SK-N-SH treated with all-trans-retinoic acid at 6 μM for 48 hours (cell line): ENCODE measurements at regions not wholly inside any gene's neighbourhood (a gene's known extent, or its start where the extent isn't known, plus 50 kb on each side); places are given as distances from the start of the nearest gene placed in this dataset.

Experiments used
- ATAC-seq: fragments of 200-7000 bp; cut with Tn5 transposase; 3 replicates; pipeline ENCODE4 v1.9.1; 2020; ENCODE audit warnings: mild to moderate bottlenecking, moderate library complexity
- ARNTL ChIP-seq: fragments of 450-650 bp; formaldehyde crosslinking; IDR thresholded peaks from 2 replicates; pipeline ENCODE4 v1.5.0; 2020; ENCODE audit warnings: low read depth, mild to moderate bottlenecking, moderate library complexity, borderline replicate concordance
- BACH2 ChIP-seq: fragments of 250-450 bp; sonication (Bioruptor Pico); IDR thresholded peaks from 2 replicates; pipeline ENCODE4 v1.9.0; 2021; ENCODE audit warnings: mild to moderate bottlenecking, borderline replicate concordance
- ISL1 ChIP-seq: fragments of 250-450 bp; sonication (Bioruptor Pico); IDR thresholded peaks from 2 replicates; pipeline ENCODE4 v2.1.2; 2022; ENCODE audit warnings: mild to moderate bottlenecking, moderate library complexity
- TCF4 ChIP-seq: fragments of 250-450 bp; sonication (Bioruptor Pico); IDR thresholded peaks from 2 replicates; pipeline ENCODE4 v1.8.0; 2021; ENCODE audit warnings: mild to moderate bottlenecking, moderate library complexity, borderline replicate concordance
- TOX ChIP-seq: fragments of 250-450 bp; sonication (Bioruptor Pico); IDR thresholded peaks from 2 replicates; pipeline ENCODE4 v1.8.0; 2021; ENCODE audit warnings: mild to moderate bottlenecking, moderate library complexity, borderline replicate concordance
- ZC3H10 ChIP-seq: fragments of 250-450 bp; sonication (Bioruptor Pico); IDR thresholded peaks from 2 replicates; pipeline ENCODE4 v1.5.1; 2021; ENCODE audit warnings: mild to moderate bottlenecking, moderate library complexity
- ZFP3 ChIP-seq: fragments of 250-450 bp; sonication (Bioruptor Pico); IDR thresholded peaks from 2 replicates; pipeline ENCODE4 v1.5.0; 2020; ENCODE audit warnings: mild to moderate bottlenecking, moderate library complexity
- ZNF565 ChIP-seq: fragments of 450-650 bp; formaldehyde crosslinking; conservative IDR thresholded peaks from 2 replicates; pipeline ENCODE4 v1.5.0; 2020; ENCODE audit warnings: low read depth, mild to moderate bottlenecking, moderate library complexity
- ZNF70 ChIP-seq: fragments of 450-650 bp; formaldehyde crosslinking; IDR thresholded peaks from 2 replicates; pipeline ENCODE4 v1.5.0; 2020; ENCODE audit warnings: mild to moderate bottlenecking, moderate library complexity
- TF ChIP-seq, protein P1 (sequence below): fragments of 250-450 bp; sonication (Bioruptor Pico); IDR thresholded peaks from 2 replicates; pipeline ENCODE4 v1.5.1; 2021; ENCODE audit warnings: mild to moderate bottlenecking, moderate library complexity
- TF ChIP-seq, protein P2 (sequence below): fragments of 250-450 bp; sonication (Bioruptor Pico); IDR thresholded peaks from 2 replicates; pipeline ENCODE4 v1.8.0; 2021; ENCODE audit warnings: low read depth, mild to moderate bottlenecking, moderate library complexity, borderline replicate concordance
- TF ChIP-seq, protein P3 (sequence below): fragments of 250-450 bp; sonication (Bioruptor Pico); IDR thresholded peaks from 2 replicates; pipeline ENCODE4 v1.5.1; 2020; ENCODE audit warnings: low read depth, mild to moderate bottlenecking, moderate library complexity

DNA sequence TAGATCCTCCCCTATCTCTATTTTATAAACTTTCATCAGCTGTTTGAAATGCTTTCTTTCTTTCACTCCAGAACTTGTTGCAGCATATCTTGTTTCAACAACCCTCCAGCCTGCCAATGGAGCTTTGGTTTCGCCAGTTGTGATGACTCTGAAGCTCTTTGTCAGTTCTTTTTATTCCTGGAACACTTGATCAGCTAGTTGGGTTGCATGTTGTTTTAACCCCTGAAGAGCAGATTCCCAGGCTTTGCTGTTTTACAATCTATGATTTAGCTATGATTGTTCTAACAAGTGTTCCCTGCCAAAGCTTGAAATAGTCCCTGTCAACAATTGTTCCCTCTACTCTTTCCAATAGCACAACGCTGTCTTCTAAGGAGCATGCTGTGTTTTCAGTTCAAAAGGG lies 50.6 kb upstream of the FUT8 start:
- peak; percentile 43 for ATAC-seq
- TF ChIP-seq, protein P1, sequence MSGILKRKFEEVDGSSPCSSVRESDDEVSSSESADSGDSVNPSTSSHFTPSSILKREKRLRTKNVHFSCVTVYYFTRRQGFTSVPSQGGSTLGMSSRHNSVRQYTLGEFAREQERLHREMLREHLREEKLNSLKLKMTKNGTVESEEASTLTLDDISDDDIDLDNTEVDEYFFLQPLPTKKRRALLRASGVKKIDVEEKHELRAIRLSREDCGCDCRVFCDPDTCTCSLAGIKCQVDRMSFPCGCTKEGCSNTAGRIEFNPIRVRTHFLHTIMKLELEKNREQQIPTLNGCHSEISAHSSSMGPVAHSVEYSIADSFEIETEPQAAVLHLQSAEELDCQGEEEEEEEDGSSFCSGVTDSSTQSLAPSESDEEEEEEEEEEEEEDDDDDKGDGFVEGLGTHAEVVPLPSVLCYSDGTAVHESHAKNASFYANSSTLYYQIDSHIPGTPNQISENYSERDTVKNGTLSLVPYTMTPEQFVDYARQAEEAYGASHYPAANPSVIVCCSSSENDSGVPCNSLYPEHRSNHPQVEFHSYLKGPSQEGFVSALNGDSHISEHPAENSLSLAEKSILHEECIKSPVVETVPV (CRISPR knock-in tag) = no peak
- no peak for TF ChIP-seq ZNF565 (CRISPR knock-in tag)
- no peak for TF ChIP-seq ARNTL
- no peak for TF ChIP-seq TCF4
- TF ChIP-seq, protein P2, sequence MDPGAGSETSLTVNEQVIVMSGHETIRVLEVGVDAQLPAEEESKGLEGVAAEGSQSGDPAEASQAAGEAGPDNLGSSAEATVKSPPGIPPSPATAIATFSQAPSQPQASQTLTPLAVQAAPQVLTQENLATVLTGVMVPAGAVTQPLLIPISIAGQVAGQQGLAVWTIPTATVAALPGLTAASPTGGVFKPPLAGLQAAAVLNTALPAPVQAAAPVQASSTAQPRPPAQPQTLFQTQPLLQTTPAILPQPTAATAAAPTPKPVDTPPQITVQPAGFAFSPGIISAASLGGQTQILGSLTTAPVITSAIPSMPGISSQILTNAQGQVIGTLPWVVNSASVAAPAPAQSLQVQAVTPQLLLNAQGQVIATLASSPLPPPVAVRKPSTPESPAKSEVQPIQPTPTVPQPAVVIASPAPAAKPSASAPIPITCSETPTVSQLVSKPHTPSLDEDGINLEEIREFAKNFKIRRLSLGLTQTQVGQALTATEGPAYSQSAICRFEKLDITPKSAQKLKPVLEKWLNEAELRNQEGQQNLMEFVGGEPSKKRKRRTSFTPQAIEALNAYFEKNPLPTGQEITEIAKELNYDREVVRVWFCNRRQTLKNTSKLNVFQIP (CRISPR knock-in tag) = no peak
- no peak for TF ChIP-seq ZC3H10
- no peak for TF ChIP-seq ZNF70 (CRISPR knock-in tag)
- TF ChIP-seq ZFP3 (CRISPR knock-in tag) = no peak
- TF ChIP-seq, protein P3, sequence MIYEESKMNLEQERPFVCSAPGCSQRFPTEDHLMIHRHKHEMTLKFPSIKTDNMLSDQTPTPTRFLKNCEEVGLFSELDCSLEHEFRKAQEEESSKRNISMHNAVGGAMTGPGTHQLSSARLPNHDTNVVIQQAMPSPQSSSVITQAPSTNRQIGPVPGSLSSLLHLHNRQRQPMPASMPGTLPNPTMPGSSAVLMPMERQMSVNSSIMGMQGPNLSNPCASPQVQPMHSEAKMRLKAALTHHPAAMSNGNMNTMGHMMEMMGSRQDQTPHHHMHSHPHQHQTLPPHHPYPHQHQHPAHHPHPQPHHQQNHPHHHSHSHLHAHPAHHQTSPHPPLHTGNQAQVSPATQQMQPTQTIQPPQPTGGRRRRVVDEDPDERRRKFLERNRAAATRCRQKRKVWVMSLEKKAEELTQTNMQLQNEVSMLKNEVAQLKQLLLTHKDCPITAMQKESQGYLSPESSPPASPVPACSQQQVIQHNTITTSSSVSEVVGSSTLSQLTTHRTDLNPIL (CRISPR knock-in tag) = no peak
- no peak for TF ChIP-seq BACH2 (CRISPR knock-in tag)
- no peak for TF ChIP-seq TOX
- no peak for TF ChIP-seq ISL1 (CRISPR knock-in tag)
